GM18861 (cell line): ENCODE measurements at regions not wholly inside any gene's neighbourhood (a gene's known extent, or its start where the extent isn't known, plus 50 kb on each side); places are given as distances from the start of the nearest gene placed in this dataset.

ENCODE experiments used
- ATAC-seq: cut with Tn5 transposase; IDR thresholded peaks from one replicate; pipeline ENCODE4 v1.9.1; 2021; ENCODE audit not compliant: unreplicated experiment

DNA sequence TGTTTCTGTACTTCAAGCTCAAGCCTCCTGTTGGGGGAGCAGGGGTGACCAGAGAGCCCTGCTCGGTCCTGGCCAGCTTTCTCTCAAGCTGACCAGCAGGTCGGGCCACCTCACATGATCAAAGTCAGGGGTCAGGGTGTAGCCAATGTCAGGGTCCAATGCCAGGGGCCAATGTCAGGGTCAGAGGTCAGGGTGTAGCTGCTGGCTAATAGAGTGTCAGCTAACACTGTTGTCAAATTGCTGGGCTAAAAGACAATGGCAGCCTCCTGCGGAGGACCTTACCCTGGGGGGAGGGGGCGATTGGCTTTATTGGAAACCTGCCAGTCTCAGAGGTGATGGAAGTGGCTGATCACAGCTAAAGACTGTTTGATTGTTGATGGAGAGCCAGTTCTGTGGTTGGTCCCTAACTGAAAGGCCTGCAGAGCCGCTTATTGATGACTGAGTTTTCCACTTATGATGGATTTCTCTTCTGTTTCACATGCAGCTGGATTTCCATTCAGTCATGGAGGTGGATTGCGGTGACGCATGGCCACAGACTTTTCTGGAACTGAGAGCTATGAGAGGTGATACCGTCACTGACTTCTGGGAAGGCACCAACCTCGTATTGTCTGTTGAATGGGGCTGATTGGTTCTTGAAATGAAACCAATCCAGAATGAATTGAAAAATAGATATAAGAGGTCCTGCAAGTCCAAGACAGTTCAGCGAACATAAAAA is 97.4 kb upstream of the ZFHX3 start:
- ATAC-seq, result no peak

DNA sequence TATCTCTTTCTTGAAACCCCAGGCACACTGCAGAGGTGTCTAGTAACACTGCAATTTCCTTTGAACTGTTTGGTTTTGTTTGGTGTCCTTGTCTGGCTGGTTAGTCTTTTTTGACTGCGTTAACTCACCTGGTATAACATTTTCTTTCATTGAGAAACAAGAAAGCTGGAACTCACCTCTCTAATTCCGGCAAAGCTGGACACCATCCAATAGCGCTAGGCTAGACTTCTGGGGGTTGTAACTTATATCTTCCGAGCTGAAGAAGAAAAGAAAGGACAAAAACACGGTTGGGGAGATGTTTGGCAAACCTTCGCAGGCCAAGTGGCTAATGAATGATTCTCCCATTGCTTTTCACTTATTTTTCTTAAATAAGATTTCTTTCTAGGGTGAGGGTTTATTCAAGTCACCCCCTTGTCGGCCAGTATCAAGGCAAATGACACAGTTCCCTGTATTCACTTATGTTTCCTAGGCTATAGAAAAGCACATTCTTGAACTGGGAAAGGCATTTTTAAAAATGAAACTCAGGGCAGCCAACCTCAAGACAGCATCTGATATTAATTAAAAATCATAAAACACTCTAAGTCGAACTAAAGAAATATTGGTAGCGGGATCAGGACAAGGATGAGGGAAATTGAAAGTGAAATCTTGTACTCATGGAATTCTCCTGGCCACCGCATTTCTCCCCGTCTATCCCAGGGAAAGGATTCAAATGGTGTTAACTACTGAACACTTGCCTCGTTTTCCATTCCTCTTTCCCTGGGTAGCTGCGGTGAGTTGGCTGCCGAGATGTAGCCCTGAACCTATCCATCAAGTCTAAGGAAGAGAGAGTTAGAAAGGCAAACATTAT is 95.9 kb upstream of the ZFHX3 start:
- ATAC-seq, result no peak

DNA sequence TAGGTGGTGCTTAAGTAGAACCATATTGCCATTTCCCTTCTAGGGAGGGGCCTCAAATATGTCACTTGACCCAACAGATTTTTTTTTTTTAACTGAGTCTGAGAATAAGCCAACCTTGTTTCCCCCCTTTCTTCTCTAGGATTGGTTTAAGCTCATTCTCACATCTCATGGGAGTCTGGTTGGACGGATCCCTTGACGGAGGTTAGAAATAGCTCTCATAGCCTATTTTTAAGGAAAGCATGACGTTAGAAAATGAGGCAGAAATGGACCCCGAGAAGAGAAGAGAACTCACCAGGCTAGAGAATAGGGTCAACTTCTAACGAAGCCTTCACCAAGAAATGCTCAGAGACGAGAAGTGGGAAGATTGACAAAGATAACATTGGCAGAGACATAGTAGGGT is 95.1 kb upstream of the ZFHX3 start:
- no peak for ATAC-seq

DNA sequence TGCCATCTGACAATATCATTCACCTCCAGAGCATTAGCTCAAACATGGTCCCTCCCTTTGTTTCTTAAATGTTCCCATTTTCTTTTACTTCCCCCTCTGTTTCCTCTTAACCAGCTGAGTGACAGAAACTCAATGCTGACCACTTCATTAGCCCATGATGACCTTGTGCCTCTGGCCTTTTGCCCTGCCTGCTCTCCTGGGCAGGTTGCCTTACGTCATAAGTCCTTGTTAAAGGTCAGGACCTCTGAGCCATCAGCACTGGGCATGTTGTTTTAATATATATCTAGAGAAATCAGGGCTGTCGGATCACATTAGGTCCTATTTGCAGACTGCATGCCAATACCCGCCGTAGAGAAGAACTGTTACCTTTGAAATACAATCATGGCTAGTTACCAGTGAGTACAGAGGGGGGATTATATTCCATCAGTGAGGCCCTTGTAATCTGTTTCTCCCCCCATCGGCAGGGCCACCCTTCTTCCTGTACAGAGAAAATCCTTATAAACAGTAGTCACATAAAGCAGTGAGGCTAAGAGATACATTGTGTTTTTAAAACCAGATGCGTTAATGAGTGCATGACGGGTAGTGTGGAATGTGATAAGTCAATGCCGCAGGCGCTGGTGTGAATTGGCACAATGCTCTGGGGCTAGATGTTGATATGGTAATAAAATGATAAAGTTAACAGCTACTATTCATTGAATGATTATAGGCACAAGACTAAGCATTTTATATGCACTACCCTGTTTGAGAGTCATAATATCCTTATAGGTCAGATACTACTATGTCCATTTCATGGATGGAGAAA is 94.3 kb upstream of the ZFHX3 start:
- no peak for ATAC-seq

DNA sequence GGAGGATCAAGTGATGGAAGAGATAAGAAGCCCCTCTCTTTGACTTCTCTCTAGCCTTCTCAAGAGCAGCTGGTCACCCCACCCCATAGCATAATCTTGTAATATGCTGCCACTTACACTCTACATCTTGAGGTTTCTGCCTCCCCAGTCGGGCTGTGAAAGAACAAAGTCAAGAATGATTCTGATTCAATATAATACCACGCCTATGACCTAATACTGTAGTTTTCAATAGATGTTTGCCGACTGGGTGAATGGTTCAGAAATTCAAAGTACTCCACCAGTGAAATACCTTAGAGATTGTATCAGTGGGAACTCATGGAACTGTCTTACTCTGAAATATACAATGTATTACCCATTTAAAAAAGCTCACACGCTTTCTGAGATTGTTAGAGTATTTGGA is 93.0 kb upstream of the ZFHX3 start:
- no peak for ATAC-seq

DNA sequence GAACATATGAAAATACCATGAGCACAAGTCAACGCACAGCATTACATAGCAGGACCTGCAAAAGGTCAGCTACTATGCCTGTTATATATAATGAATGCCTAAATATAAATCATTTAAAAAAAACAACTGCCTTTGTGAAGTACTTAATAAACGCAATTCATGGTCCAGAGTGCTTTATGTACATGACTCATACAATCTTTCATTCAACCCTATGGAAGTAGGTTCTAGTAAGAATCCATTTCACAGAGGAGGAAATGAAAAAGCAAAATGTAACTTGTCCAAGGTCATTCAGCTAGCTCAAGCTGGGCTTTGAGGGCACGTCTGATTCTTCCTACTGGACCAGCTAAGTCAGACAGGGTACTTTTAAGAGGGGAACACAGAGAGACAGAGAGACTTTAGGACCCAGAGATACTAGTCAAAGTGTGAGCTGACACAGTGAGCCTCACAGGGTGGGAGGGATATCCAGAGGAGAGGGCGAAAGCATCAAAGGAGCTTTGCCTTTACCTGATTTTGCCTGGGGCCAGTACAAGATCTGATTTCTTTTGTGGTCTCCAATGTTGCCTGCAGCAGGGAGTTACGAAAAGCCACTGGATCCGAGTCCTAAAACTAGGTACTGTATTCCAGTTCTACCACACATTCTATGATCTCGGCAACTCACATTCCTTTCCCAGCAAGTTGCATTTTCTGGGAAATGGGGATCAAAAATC is 83.4 kb upstream of the ZFHX3 start:
- no peak for ATAC-seq

DNA sequence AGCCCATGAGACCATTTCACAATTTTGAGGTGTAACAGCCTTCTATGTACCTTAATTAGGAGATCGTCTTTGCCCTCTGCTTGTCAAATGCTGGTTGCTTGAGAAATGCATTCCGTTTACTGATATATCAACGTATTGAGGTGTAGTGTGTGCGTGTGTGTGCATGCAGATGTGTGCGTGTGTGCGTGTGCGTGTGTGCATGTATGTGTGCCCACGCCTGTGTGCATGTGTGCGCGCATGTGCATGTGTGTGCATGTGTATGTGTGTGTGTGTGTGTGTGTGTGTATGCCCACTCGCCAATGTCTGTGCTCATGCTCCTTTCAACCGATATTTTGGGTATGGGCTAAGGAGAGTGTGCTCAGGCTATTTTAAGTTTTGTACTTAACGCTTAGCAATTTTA is 81.5 kb upstream of the ZFHX3 start:
- ATAC-seq, result no peak

DNA sequence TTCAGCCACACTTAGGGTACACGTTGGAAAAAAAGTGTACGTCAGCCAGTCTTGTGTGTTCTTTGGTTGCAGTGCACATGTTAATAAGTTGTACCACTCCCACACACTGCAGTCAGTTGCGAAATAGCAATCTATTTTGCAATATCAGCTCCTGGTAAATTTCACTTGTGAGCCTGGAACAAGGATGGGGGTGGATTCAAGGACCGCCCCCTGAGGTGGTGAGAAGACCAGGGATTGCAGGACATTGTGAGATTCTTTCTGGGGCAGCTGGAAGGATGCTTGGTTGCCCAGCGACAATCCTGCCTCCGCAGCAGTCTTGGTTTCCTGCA is 78.6 kb upstream of the ZFHX3 start:
- ATAC-seq, result no peak

DNA sequence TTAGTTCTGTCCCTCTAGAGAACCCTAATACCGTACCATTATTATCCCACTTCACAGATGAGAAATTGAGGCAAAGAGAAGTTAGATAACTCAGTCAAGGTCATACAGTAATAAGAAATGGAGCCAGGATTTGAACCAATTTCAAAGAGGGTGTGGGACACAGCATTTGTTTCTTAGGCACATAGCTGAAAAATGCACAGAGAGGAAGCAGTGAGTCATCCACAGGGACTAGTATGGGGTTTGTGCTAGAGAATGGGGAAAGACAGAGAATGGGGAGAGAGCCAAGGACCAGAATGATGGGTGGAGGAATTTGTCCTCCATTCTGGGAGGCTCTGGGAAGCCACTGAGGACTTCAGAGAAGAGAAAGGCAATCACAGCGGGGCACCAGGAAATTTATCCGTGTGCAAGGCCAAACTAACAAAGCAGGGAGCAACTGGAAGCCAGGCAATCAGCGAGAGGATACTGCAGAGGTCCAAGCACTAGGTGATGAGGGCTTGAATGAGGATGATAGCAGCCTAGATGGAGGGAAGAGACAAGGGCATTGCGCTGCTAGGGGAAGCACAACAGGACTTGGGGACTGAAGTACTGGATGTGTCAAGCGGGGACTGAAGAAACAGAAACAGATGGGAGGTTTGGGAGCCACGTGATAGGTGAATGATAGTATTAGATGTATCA is 78.1 kb upstream of the ZFHX3 start:
- ATAC-seq, result no peak

DNA sequence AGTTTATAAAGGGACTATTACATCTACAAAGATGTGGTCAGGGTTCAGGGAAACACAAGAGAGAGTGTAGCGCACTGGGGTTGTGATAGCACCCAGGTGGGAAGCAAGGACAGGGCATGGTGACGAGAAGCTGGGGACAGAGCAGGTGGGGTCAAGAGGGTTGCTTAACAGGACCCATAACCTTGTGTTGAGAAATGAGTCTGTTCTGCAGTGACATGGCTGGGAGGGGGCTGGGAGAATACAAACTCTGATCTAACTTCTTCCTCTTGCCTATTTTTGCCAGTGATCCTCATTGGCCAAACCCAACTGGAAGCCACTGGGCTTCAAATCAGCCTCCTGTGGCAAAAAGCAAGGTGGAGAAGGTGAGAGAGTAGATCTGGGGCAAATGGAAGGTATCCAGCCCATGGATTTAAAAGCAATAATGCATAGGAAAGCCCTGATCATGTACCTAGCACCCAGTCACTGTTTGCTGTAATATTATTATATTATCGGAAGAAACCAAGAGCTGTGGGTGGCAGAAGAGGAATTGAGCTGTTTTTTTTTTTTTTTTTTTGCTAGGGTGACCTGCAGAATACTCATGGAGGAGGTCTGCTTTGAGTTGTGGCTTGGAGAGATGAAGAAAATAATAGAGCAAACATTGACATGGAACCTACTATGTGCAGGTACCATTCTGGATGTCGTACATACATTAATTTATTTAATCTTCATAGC is 76.9 kb upstream of the ZFHX3 start:
- ATAC-seq, result no peak

DNA sequence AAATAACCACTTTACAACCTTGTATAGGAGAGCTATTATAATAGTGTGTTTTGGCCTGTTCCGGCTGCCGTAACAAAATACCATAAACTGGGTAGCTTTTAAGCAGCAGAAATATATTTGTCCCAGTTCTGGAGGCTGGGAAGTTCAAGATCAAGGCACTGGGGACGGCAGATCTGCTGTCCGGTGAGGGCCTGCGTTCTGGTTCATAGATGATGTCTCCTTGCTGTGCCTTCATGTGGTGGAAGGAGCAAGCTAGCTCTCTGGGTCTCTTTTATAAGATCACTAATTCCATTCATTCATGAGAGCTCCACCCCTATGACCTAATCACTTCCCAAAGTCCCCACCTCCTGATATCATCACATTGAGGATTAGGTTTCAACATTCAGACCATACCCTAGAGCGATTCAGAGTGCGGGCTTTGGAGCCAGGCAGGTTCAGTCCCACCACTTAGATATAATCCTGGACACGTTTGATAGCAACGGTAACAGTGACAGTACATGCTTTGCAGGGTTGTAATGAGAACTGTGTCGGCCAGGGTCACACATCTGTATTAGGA is 76.2 kb upstream of the ZFHX3 start:
- ATAC-seq, result no peak

DNA sequence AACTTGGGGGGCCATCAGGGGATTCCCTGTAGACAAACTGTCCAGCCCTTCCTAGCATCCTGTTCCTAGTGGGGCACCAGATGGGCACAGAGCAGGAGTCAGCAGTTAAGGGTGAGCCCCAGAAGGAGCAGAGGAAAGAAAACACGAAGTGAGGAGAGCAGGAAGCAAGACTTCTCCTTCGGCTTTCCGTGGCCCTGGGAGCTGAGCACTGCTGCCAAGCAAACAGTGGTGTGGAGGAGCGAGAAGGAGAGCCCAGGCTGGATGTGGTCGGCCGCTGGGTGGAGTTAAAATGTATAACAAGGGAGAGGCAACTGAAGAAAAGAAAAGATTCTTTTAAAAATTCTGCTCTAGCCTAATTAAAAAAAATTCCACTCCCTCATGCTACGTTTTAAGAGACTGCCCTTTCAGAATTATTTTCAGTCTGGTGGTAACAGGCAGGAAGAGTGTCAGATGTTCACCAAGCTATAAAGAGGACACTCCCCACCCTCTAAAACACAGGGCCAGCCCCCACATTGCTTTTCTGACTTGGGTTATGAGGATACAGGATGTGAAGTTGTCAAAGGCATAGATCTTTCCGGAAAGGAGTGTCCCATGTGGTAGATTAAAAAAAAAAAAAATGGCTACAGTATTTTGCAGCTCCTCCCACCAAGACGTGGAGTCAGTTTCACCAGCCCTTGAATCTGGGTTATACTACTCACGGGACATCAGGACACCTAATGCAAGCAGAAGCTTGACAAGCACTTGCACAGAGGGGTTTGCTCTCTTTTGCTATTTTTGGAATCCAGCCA is 74.9 kb upstream of the ZFHX3 start:
- no peak for ATAC-seq

DNA sequence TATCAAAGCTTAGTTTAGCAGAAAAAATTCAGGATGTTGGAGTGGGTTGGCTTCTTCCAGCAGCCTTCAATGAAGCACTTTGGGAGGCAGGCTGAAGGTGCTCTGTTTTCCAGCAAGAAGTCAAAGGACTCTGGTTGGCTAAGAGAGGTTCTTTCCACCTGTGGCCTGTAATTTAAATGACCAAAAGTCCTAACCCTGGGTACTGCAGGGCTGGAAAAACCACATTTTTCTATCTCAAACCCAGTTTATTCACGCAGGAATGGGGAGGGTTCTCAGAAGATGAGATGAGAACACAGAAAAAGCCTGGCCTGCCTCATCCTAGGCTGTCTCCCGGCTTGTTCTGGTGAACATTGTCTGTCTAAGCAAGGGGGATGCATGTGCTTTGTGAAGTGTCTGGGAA is 68.6 kb upstream of the ZFHX3 start:
- no peak for ATAC-seq

DNA sequence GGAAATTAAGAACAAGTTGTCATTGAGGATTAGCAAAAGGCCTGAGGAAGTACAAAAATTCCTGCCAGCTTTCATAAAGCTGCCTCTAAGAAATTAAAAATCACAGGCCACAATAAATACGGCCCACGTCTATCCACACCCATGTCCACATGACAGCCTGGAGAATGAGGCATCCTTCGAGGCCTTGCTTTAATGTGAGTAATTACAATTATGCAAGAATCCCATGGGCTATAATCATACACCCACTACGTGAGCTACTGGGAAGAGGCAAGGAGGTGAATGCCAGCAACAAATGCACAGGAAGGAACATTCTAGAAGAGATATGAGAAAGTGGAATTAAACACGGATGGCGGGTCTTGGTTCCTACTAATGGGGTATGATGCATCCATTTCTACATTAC is 65.4 kb upstream of the ZFHX3 start:
- ATAC-seq, result no peak

DNA sequence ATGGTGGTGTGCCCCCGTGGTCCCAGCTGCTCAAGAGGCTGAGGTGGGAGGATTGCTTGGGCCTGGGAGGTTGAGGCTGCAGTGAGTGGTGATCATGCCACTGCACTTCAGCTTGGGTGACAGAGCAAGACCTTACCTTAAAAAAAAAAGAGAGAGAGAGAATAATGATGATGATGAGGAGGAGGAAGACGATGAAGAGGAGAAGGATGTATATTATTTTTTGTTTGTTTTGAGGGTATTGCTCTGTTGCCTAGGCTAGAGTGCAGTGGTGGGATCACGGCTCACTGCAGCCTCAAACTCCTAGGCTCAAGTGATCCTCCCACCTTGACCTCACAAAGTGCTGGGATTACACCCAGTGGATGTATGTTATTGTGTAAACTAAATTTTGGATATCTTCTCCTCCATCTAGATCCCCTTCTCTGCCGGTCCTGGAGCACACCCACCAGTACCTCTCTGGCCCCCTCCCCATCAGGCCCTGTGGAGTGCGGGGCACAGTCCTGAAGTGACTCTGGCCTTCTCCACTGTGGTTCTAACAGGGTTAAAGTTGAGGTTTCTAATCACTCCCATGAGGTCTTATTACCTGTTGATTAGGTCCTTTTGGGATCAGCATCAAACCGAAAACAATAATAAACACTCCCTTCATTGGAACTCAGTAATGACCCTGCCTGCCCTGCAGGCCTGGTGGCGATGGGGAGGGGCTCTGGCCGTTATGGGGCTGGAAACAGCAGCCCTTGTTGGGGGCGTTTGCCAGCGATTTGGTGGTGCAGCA is 60.5 kb upstream of the ZFHX3 start:
- ATAC-seq, result no peak

DNA sequence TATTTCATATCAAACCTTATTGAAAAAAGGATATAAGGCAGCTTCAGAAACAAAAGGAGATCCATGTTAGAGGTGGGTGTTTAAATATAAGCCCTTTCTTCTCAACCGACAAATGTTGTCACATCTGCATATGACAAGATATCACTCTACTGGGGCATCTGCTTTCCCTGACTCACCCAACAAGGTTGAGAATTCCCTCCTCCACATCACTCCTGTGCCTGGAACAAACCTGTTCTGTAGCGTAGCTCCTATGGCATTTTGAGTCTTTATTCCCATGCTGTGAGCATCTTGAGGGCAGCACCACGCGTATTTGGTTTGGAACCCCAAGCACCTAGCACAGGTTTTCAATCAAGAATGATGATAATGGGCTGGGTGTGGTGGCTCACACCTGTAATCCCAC is 59.4 kb upstream of the ZFHX3 start:
- ATAC-seq, result no peak

DNA sequence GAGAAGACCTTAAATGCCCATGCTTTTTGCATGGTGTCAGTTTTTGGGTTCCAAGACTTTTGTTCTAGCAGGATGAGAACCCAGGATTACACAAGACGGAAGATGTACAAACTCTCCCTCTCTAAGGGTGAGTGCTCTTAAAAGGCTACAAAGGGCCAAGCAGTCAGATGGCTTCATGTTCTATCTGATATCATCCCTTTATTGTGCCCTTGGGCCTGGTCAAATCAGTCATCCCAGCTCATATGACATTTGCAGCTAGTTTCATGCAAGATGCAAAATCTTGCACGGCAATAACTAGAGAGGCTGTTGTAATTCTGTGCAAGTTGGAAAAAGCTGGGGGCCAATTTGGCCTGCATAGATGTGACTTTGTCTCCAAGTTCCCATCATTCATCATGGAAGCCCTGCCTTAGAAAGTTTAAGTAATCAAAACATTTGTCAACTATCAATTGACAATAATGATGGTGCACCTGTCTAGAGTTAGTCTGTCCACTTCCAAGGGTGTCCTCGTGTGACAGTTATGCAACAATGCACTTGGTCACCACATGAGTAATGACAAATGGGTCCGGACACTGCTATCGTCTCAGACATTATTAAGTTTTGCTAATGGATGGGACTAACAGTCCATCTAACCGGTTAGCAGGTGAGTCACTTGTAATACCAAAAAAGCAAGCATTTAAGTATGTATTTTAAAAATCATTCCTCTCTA is 58.6 kb upstream of the ZFHX3 start:
- ATAC-seq, result no peak

DNA sequence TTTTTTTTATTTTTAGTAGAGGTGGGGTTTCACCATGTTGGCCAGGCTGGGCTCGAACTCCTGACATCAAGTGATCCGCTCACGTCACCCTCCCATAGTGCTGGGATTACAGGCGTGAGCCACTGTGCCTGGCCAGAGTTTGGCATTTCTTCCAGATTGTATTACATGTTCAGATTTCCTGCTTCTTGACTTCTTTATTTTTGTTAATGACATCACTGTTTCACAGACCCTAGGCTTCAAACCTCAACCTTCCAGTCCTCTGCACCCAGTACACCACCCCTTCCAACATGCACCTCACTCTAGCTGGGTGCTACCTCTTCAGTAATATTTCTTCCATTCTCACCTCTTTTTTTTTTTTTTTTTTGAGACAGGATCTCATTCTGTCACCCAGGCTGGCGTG is 53.6 kb upstream of the ZFHX3 start:
- no peak for ATAC-seq
